GM12892 (cell line): ENCODE measurements at regions not wholly inside any gene's neighbourhood (a gene's known extent, or its start where the extent isn't known, plus 50 kb on each side); places are given as distances from the start of the nearest gene placed in this dataset.

Experiments used
- POLR2AphosphoS5 ChIP-seq: IDR thresholded peaks from 2 replicates; pipeline ENCODE4 v1.6.1; 2011; ENCODE audit warnings: low read depth, low read length, control low read depth
- TAF1 ChIP-seq: IDR thresholded peaks from 2 replicates; pipeline ENCODE4 v1.6.1; 2011; ENCODE audit warnings: low read depth, mild to moderate bottlenecking, control low read depth, low read length, borderline replicate concordance

GRCh38 chr18:38619129-38619528, 1053.5 kb upstream of the CELF4 start:
- TF ChIP-seq TAF1 (no peak), POLR2AphosphoS5 (no peak)
